WTC11 (cell line): ENCODE measurements at regions not wholly inside any gene's neighbourhood (a gene's known extent, or its start where the extent isn't known, plus 50 kb on each side); places are given as distances from the start of the nearest gene placed in this dataset.

Experiments used
- ATAC-seq: fragments of 200-7000 bp; cut with Tn5 transposase; 2 replicates; pipeline ENCODE4 v1.10.0; 2021; ENCODE audit warnings: mild to moderate bottlenecking, moderate library complexity
- CTCF ChIA-PET: fragments of 300-600 bp; sonication (Branson Sonifier 250); formaldehyde crosslinking; loops from one replicate; lab custom pipeline; 2021; ENCODE audit warnings: antibody characterized with exemption; lab: Charles Lee
- POLR2A ChIA-PET: fragments of 350-600 bp; sonication (Branson Sonifier 250); formaldehyde crosslinking; loops from one replicate; lab custom pipeline; 2021; ENCODE audit warnings: antibody characterized with exemption; lab: Charles Lee
- DNase-seq: peaks from one replicate; pipeline ENCODE4 v3.0.0; 2021; ENCODE audit warnings: low spot score
- H3K27ac Mint-ChIP-seq: 2 replicates; pipeline ENCODE4 v1.8.0; 2021; ENCODE audit warnings: mixed read lengths
- H3K27me3 Mint-ChIP-seq: 2 replicates; pipeline ENCODE4 v1.8.0; 2021; ENCODE audit warnings: low read depth, mild to moderate bottlenecking, moderate library complexity, mixed read lengths
- H3K36me3 Mint-ChIP-seq: 2 replicates; pipeline ENCODE4 v1.8.0; 2021; ENCODE audit warnings: mixed read lengths
- H3K4me1 Mint-ChIP-seq: 2 replicates; pipeline ENCODE4 v1.8.0; 2022; ENCODE audit warnings: mixed read lengths
- H3K4me3 Mint-ChIP-seq: 2 replicates; pipeline ENCODE4 v1.8.0; 2021; ENCODE audit warnings: mild to moderate bottlenecking, moderate library complexity, mixed read lengths
- H3K9me3 Mint-ChIP-seq: 2 replicates; pipeline ENCODE4 v1.8.0; 2021; ENCODE audit warnings: mixed read lengths
- ARID4B ChIP-seq: sonication (generic); formaldehyde crosslinking; IDR thresholded peaks from 2 replicates; pipeline ENCODE4 v1.8.0; 2023; ENCODE audit warnings: missing genetic modification reagents, mild to moderate bottlenecking, borderline replicate concordance
- ATF6 ChIP-seq: sonication (generic); formaldehyde crosslinking; IDR thresholded peaks from 2 replicates; pipeline ENCODE4 v1.8.1; 2023; ENCODE audit warnings: mild to moderate bottlenecking, missing genetic modification reagents
- CREM ChIP-seq: sonication (generic); formaldehyde crosslinking; IDR thresholded peaks from 2 replicates; pipeline ENCODE4 v1.8.1; 2022; ENCODE audit warnings: mild to moderate bottlenecking, missing genetic modification reagents, moderate library complexity
- CTCF ChIP-seq: fragments of 200-600 bp; IDR thresholded peaks from 2 replicates; pipeline ENCODE4 v1.8.0; 2022; ENCODE audit warnings: antibody characterized with exemption
- ELF4 ChIP-seq: sonication (generic); formaldehyde crosslinking; IDR thresholded peaks from 2 replicates; pipeline ENCODE4 v1.8.1; 2022; ENCODE audit warnings: low read depth, mild to moderate bottlenecking, moderate library complexity, missing genetic modification reagents
- EMX1 ChIP-seq: fragments of 250-450 bp; sonication (Bioruptor Pico); IDR thresholded peaks from 2 replicates; pipeline ENCODE4 v1.8.0; 2021; ENCODE audit warnings: mild to moderate bottlenecking
- IRF1 ChIP-seq: sonication (generic); formaldehyde crosslinking; IDR thresholded peaks from 2 replicates; pipeline ENCODE4 v1.8.0; 2023; ENCODE audit warnings: missing genetic modification reagents
- NFATC4 ChIP-seq: fragments of 250-450 bp; sonication (Bioruptor Pico); IDR thresholded peaks from 2 replicates; pipeline ENCODE4 v1.9.0; 2021; ENCODE audit warnings: mild to moderate bottlenecking
- PRRX2 ChIP-seq: fragments of 250-450 bp; sonication (Bioruptor Pico); IDR thresholded peaks from 2 replicates; pipeline ENCODE4 v1.8.0; 2021; ENCODE audit warnings: mild to moderate bottlenecking
- TCF7 ChIP-seq: sonication (generic); formaldehyde crosslinking; IDR thresholded peaks from 2 replicates; pipeline ENCODE4 v1.8.0; 2022; ENCODE audit warnings: mild to moderate bottlenecking, low read depth, missing genetic modification reagents, moderate library complexity
- TEAD4 ChIP-seq: sonication (generic); formaldehyde crosslinking; IDR thresholded peaks from 2 replicates; pipeline ENCODE4 v1.8.0; 2022; ENCODE audit warnings: mild to moderate bottlenecking, missing genetic modification reagents
- USF1 ChIP-seq: sonication (generic); formaldehyde crosslinking; IDR thresholded peaks from 2 replicates; pipeline ENCODE4 v1.8.0; 2022; ENCODE audit warnings: mild to moderate bottlenecking, missing genetic modification reagents
- ZNF121 ChIP-seq: sonication (generic); formaldehyde crosslinking; IDR thresholded peaks from 2 replicates; pipeline ENCODE4 v1.8.0; 2023; ENCODE audit warnings: missing genetic modification reagents
- ZNF317 ChIP-seq: sonication (generic); formaldehyde crosslinking; IDR thresholded peaks from 2 replicates; pipeline ENCODE4 v1.8.1; 2023; ENCODE audit warnings: low read depth, mild to moderate bottlenecking, moderate library complexity, missing genetic modification reagents, borderline replicate concordance
- ZNF532 ChIP-seq: fragments of 250-450 bp; sonication (Bioruptor Pico); IDR thresholded peaks from 2 replicates; pipeline ENCODE4 v1.9.0; 2021; ENCODE audit warnings: mild to moderate bottlenecking, borderline replicate concordance

GRCh38 chr5:56677690-56678305 is 137.6 kb upstream of the MAP3K1 start:
- ATAC-seq (no peak), DNase-seq (no peak)
- Mint-ChIP-seq H3K27ac (no peak overlapping the region), H3K36me3 (no peaks in the 10 kb centered on the region), H3K4me1 (peaks cover 7% of the 10 kb centered on the region), H3K4me3 (no peak overlapping the region), H3K27me3 (peaks cover 15% of the 10 kb centered on the region), H3K9me3 (peaks cover 5% of the 10 kb centered on the region; the same call in 1 of the 2 replicates)
- POLR2A ChIA-PET: no interaction called here
- CTCF ChIA-PET: interaction anchor here (0.5 kb wide), 1 partner anchor 797 kb away, joined by 3 read pairs; no protein-coding TSS in a partner anchor
- no peak for TF ChIP-seq TEAD4
- TF ChIP-seq IRF1 (CRISPR knock-in tag): no peak
- no peak for TF ChIP-seq ZNF532 (CRISPR knock-in tag)
- no peak for TF ChIP-seq USF1 (CRISPR knock-in tag)

GRCh38 chr5:56676091-56676768 is 139.1 kb upstream of the MAP3K1 start:
- Mint-ChIP-seq H3K27me3 (peaks cover 20% of the 10 kb centered on the region), H3K4me3 (no peak overlapping the region), H3K27ac (no peak overlapping the region), H3K36me3 (no peaks in the 10 kb centered on the region), H3K9me3 (peaks cover 5% of the 10 kb centered on the region; the same call in 1 of the 2 replicates), H3K4me1 (peaks cover 16% of the 10 kb centered on the region)
- no peak for ATAC-seq
- DNase-seq: no peak
- ChIA-PET CTCF (no interaction called here), POLR2A (no interaction called here)
- TF ChIP-seq NFATC4 (no peak), CREM (no peak), PRRX2 (CRISPR knock-in tag) (no peak), ELF4 (CRISPR knock-in tag) (no peak), ARID4B (CRISPR knock-in tag) (no peak), ATF6 (CRISPR knock-in tag) (no peak), TCF7 (no peak), ZNF121 (no peak), TEAD4 (no peak), EMX1 (no peak), ZNF317 (CRISPR knock-in tag) (no peak), CTCF (no peak)
